Spleen (tissue), 11 donors: ENCODE measurements at regions not wholly inside any gene's neighbourhood (a gene's known extent, or its start where the extent isn't known, plus 50 kb on each side); places are given as distances from the start of the nearest gene placed in this dataset.
A peak's percentile ranks its signal among the peaks of the same experiment; 100 is the strongest.

ENCODE experiments used
- DNase-seq: peaks from one replicate; pipeline ENCODE4 v3.0.0-alpha.2; 2020
- H3K27ac ChIP-seq, 8 donors: fragments of 200-600 bp; sonication (generic) in 7 of 8; 1 replicate in 4 of 8; 2 replicates in 4 of 8; pipeline versions ENCODE4 v1.5.0 to v1.8.0; 2016 to 2021; ENCODE audit warnings: inconsistent platforms in 4 of 8, mild to moderate bottlenecking in 4 of 8, moderate library complexity in 1 of 8
- H3K27me3 ChIP-seq, 7 donors: fragments of 200-600 bp; sonication (generic) in 6 of 7; replicated peaks in 1 of 7; 1 replicate in 4 of 7; 2 replicates in 3 of 7; pipeline versions ENCODE4 v1.5.0 to v1.8.0; 2016 to 2021; ENCODE audit warnings: inconsistent platforms in 3 of 7, mild to moderate bottlenecking in 1 of 7
- H3K36me3 ChIP-seq, 6 donors: fragments of 200-600 bp; sonication (generic) in 5 of 6; 1 replicate in 4 of 6; 2 replicates in 2 of 6; pipeline versions ENCODE4 v1.5.0 to v1.8.0; 2016 to 2021; ENCODE audit warnings: inconsistent platforms in 2 of 6
- H3K4me1 ChIP-seq, 6 donors: fragments of 200-600 bp; sonication (generic) in 5 of 6; 1 replicate in 3 of 6; 2 replicates in 3 of 6; pipeline versions ENCODE4 v1.5.0 to v1.8.0; 2016 to 2021; ENCODE audit warnings: inconsistent platforms in 3 of 6
- H3K4me3 ChIP-seq, 8 donors: fragments of 200-600 bp; sonication (generic) in 7 of 8; 1 replicate in 4 of 8; 2 replicates in 4 of 8; pipeline versions ENCODE4 v1.5.0 to v1.8.0; 2016 to 2021; ENCODE audit warnings: inconsistent platforms in 4 of 8, mild to moderate bottlenecking in 4 of 8, moderate library complexity in 2 of 8
- H3K9me3 ChIP-seq, 8 donors: fragments of 200-600 bp; sonication (generic) in 7 of 8; 1 replicate in 4 of 8; 2 replicates in 4 of 8; pipeline versions ENCODE4 v1.5.0 to v1.8.0; 2016 to 2021; ENCODE audit warnings: inconsistent platforms in 4 of 8
- POLR2A ChIP-seq, 3 donors: fragments of 450-650 bp; IDR thresholded peaks; one replicate each; pipeline ENCODE4 v1.5.1; 2017; ENCODE audit warnings: antibody characterized with exemption in 3 of 3, mild to moderate bottlenecking in 1 of 3
- POLR2AphosphoS5 ChIP-seq, 3 donors: sonication (generic); formaldehyde crosslinking; IDR thresholded peaks; one replicate each; pipeline ENCODE4 v1.5.1; 2017; ENCODE audit warnings: antibody characterized with exemption in 3 of 3
- WGBS, 5 donors: extraction: QIAGEN DNeasy Blood & Tissue Kit in 3 of 5; methylation state at CpG; one replicate each; pipeline versions ENCODE4 v1.1.5 to v1.1.7; 2013 to 2018; 5-methylcytosine and 5-hydroxymethylcytosine counted together
- intact Hi-C: fragments of 100-400 bp; cut with DNase I; formaldehyde crosslinking; loops from one replicate; pipeline ENCODE4 v1.15.0; 2023; ENCODE audit warnings: low total_unique reads
- TF ChIP-seq, protein P1 (sequence below), 11 experiments: fragments of 200-600 bp in 7 of 11; fragments of 450-650 bp in 4 of 11; sonication (generic) in 4 of 11; IDR thresholded peaks in 8 of 11; conservative IDR thresholded peaks in 3 of 11; 1 replicate in 7 of 11; 2 replicates in 4 of 11; pipeline versions ENCODE4 v1.4.0 to v1.8.0; 2016 to 2021; ENCODE audit warnings: antibody characterized with exemption in 11 of 11, inconsistent platforms in 4 of 11, mild to moderate bottlenecking in 1 of 11
- donor health status: healthy with polysubstance abuse.
- donor health status: DM: no; HTN: no; CAD: no; lungs with moderate emphysema.
- donor health status: DM: no; HTN: no; CAD: no.
- donor health status: Bipolar disorder and iron deficiency.
- donor health status: healthy.
- donor health status: DM: no; HTN: no; CAD: no.
- donor health status: DM: yes; HTN: yes; CAD: no.

DNA sequence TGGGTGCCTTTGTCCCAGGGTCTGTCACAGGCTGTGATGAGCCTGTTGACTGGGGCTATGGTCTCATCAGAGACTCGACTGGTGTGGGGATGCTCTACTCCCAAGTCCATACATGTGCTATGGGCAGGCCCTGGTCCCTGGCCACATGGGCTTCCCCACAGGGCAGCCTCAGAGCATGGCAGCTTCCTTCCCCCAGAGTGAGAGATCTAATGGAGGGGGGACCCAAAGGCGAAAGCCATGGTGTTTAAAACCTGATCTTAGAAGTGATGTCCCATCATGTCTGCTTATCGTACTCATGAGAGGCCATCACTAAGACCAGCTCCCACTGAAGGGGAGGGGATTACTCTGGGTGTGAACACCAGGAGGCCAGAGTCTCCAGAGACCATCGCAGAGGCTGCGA is 279.0 kb upstream of the RTL1 start:
- Histone ChIP-seq H3K27me3 (peaks cover 0 to 21% (median 0%) of the 10 kb centered on the region in 7 donors), H3K4me1 (no peaks in the 10 kb centered on the region), H3K36me3 (no peaks in the 10 kb centered on the region), H3K4me3 (no peak overlapping the region), H3K27ac (no peak overlapping the region), H3K9me3 (peaks cover 0 to 30% (median 11%) of the 10 kb centered on the region in 8 donors)
- TF ChIP-seq POLR2A (IDR thresholded peaks at IDR 0.05) (no peak), POLR2AphosphoS5 (IDR thresholded peaks at IDR 0.05) (no peak)
- TF ChIP-seq, protein P1, sequence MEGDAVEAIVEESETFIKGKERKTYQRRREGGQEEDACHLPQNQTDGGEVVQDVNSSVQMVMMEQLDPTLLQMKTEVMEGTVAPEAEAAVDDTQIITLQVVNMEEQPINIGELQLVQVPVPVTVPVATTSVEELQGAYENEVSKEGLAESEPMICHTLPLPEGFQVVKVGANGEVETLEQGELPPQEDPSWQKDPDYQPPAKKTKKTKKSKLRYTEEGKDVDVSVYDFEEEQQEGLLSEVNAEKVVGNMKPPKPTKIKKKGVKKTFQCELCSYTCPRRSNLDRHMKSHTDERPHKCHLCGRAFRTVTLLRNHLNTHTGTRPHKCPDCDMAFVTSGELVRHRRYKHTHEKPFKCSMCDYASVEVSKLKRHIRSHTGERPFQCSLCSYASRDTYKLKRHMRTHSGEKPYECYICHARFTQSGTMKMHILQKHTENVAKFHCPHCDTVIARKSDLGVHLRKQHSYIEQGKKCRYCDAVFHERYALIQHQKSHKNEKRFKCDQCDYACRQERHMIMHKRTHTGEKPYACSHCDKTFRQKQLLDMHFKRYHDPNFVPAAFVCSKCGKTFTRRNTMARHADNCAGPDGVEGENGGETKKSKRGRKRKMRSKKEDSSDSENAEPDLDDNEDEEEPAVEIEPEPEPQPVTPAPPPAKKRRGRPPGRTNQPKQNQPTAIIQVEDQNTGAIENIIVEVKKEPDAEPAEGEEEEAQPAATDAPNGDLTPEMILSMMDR (IDR thresholded peaks at IDR 0.05 in 8 of 11, conservative IDR thresholded peaks at IDR 0.05 in 3 of 11), result no peak
- 72 to 100% (median 76%) methylated on average over 1 to 5 of the region's 5 CpGs for WGBS, 5 donors
- intact Hi-C loops, result no loop called here
- peak; percentile 53 for DNase-seq

DNA sequence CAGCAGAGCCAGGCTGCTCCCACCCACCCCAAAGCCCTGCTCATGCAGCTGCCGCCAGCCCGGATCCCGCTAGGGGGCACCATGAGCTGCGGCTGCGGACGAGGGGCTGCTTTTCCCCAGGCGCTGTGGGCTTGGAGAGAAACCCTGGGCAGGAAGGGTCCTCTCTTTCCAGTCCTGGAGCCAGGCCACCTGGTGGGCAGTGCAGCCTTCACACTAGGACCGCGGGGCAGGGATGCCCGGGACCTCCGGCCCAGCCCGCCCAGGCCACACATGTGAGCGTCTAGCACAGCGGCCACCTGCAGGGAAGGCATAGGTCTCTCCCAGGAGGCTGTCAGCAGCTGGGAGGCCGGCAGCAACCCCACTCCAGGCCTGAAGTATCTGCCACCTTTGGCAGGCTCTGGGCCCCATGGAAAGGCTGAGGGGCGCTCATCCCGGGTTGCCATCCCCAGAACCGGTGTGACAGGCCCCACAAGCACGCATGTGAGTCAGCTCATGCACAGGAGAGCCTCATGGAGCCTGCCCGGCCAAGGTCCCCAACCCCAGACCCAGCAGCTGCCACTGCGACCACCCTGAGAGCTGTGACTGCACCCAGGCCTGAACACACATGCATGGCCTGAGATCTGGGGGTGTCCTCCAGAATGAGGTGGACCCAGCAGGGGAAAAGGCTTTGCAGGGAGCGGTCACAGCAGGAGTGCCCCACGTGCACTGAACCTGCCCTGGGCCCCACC is 280.0 kb upstream of the RTL1 start:
- Histone ChIP-seq H3K27ac (no peak overlapping the region), H3K4me3 (no peak overlapping the region), H3K9me3 (peaks cover 0 to 30% (median 11%) of the 10 kb centered on the region in 8 donors), H3K36me3 (no peaks in the 10 kb centered on the region), H3K4me1 (no peaks in the 10 kb centered on the region), H3K27me3 (peaks cover 0 to 21% (median 0%) of the 10 kb centered on the region in 7 donors)
- peak; percentile 66 for DNase-seq
- WGBS, 5 donors, result 55 to 81% (median 77%) methylated on average over 6 to 23 of the region's 23 CpGs
- intact Hi-C loops, result no loop called here
- TF ChIP-seq, protein P1 (IDR thresholded peaks at IDR 0.05 in 8 of 11, conservative IDR thresholded peaks at IDR 0.05 in 3 of 11), result peak in 2 of 11 experiments; percentile 9 to 18
- TF ChIP-seq POLR2AphosphoS5 (IDR thresholded peaks at IDR 0.05), result no peak

DNA sequence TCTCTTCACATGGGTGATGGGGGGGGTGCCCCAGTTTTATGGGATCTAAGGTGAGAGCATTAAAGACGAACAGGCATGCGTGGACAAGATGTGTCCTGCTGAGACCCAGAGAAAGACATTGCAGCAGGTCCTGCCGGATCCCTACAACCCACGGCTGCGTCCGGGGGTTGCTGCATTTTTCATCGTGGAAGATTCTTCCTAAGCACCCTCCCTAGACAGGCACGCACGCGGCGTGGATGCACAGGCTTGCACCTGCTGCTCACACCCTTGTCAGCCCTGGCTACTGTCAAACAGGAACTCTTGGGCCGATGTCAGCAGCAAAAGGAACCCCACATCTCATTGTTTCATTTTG is 280.6 kb upstream of the RTL1 start:
- H3K4me1 ChIP-seq, result no peaks in the 10 kb centered on the region
- H3K36me3 ChIP-seq, result no peaks in the 10 kb centered on the region
- H3K4me3 ChIP-seq, result no peak overlapping the region
- no peak overlapping the region for H3K27ac ChIP-seq
- WGBS, 5 donors, result 67 to 82% (median 76%) methylated on average over 12 of the region's 12 CpGs
- peaks cover 0 to 21% (median 0%) of the 10 kb centered on the region in 7 donors for H3K27me3 ChIP-seq
- peak; percentile 46 for DNase-seq
- H3K9me3 ChIP-seq, result peaks cover 0 to 30% (median 11%) of the 10 kb centered on the region in 8 donors
- TF ChIP-seq POLR2A (IDR thresholded peaks at IDR 0.05) (no peak), POLR2AphosphoS5 (IDR thresholded peaks at IDR 0.05) (no peak)
- TF ChIP-seq, protein P1 (IDR thresholded peaks at IDR 0.05 in 8 of 11, conservative IDR thresholded peaks at IDR 0.05 in 3 of 11), result no peak
- intact Hi-C loops, result no loop called here

DNA sequence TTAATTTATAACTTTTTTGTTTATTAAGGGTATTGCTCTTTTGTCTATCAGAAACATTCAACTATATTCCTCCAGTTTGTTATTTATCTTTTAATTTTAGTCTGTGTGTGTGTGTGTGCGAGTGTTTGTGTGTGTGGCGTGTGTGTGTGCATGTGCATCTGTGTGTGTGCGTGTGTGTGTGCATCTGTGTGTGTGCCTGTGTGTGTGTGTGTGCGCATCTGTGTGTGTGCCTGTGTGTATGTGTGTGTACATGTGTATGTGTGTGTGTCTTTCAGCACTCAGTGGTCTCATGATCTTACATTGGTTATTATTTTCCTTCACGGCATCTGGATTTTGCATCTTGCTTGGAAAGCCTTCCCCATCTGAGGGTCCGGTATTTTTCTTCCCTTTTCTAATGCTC is 281.1 kb upstream of the RTL1 start:
- intact Hi-C loops, result no loop called here

More for the DNA sequence above, 281.1 kb upstream of the RTL1 start:
- peaks cover 0 to 21% (median 0%) of the 10 kb centered on the region in 7 donors for H3K27me3 ChIP-seq
- H3K4me3 ChIP-seq, result no peak overlapping the region
- H3K27ac ChIP-seq, result no peak overlapping the region
- H3K9me3 ChIP-seq, result peaks cover 0 to 29% (median 11%) of the 10 kb centered on the region in 8 donors
- TF ChIP-seq POLR2A (IDR thresholded peaks at IDR 0.05) (no peak), POLR2AphosphoS5 (IDR thresholded peaks at IDR 0.05) (no peak)
- TF ChIP-seq, protein P1 (IDR thresholded peaks at IDR 0.05 in 8 of 11, conservative IDR thresholded peaks at IDR 0.05 in 3 of 11), result no peak
- no peak for DNase-seq
- H3K36me3 ChIP-seq, result no peaks in the 10 kb centered on the region
- 85 to 96% (median 93%) methylated on average over 6 of the region's 6 CpGs for WGBS, 5 donors
- no peaks in the 10 kb centered on the region for H3K4me1 ChIP-seq
